ENCODE measurements at regions not wholly inside any gene's neighbourhood (a gene's known extent, or its start where the extent isn't known, plus 50 kb on each side); places are given as distances from the start of the nearest gene placed in this dataset.

DNA sequence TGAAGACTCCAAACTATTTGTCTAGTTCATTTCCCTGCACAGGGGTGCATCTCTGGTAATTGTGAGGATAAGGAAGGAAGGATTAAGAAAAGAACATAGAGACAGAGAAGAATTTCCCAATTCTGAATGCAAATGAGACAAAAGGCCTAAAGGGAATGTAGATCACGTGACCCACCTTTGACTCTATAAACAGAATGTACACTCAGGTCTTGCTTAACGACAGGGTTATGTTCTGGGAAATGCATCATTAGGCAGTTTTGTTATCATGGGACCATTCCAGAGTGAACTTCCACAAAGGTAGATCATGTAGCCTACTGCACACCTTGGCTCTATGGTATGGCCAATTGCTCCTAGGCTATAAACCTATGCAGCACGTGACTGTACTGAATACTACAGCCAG is 252.3 kb upstream of the ZP4 start:
- H3K4me2 ChIP-seq (ENCODE audit: low read depth, low read length), result no peak overlapping the region
- no peaks in the 10 kb centered on the region for H3K9me2 ChIP-seq (replicated peaks; ENCODE audit: insufficient read depth, low read length)
- no peaks in the 10 kb centered on the region for H3K79me2 ChIP-seq (ENCODE audit: low read length)
- TF ChIP-seq EZH2 (optimal IDR thresholded peaks at IDR 0.05; ENCODE audit: low read depth, low read length) (no peak), EZH2phosphoT487 (IDR thresholded peaks at IDR 0.05; ENCODE audit: low read length) (no peak)
- TF ChIP-seq, protein P1, sequence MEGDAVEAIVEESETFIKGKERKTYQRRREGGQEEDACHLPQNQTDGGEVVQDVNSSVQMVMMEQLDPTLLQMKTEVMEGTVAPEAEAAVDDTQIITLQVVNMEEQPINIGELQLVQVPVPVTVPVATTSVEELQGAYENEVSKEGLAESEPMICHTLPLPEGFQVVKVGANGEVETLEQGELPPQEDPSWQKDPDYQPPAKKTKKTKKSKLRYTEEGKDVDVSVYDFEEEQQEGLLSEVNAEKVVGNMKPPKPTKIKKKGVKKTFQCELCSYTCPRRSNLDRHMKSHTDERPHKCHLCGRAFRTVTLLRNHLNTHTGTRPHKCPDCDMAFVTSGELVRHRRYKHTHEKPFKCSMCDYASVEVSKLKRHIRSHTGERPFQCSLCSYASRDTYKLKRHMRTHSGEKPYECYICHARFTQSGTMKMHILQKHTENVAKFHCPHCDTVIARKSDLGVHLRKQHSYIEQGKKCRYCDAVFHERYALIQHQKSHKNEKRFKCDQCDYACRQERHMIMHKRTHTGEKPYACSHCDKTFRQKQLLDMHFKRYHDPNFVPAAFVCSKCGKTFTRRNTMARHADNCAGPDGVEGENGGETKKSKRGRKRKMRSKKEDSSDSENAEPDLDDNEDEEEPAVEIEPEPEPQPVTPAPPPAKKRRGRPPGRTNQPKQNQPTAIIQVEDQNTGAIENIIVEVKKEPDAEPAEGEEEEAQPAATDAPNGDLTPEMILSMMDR (IDR thresholded peaks at IDR 0.05; ENCODE audit: low read length), result no peak
- no peaks in the 10 kb centered on the region for H3K36me3 ChIP-seq (replicated peaks; ENCODE audit: insufficient read depth, low read length)
- DNase-seq, result no peak
- no peak overlapping the region for H3K27ac ChIP-seq (ENCODE audit: low read length)
- no peaks in the 10 kb centered on the region for H3F3A ChIP-seq (ENCODE audit: insufficient read depth, low read length)
- H3K4me3 ChIP-seq (ENCODE audit: low read length), result no peak overlapping the region
- no peaks in the 10 kb centered on the region for H3K27me3 ChIP-seq (replicated peaks; ENCODE audit: insufficient read depth, low read length)
- H3K9ac ChIP-seq (ENCODE audit: low read length), result no peak overlapping the region
- H4K20me1 ChIP-seq (ENCODE audit: insufficient read depth, low read length), result no peaks in the 10 kb centered on the region
- H2AFZ ChIP-seq (ENCODE audit: low read length), result no peak overlapping the region
- no peaks in the 10 kb centered on the region for H3K9me3 ChIP-seq (replicated peaks; ENCODE audit: insufficient read depth, low read length)
- H3K4me1 ChIP-seq (ENCODE audit: low read length), result no peaks in the 10 kb centered on the region

GRCh38 chr1:238141353-238141752 is 250.6 kb upstream of the ZP4 start:
- Histone ChIP-seq H3K36me3 (replicated peaks; ENCODE audit: insufficient read depth, low read length) (no peaks in the 10 kb centered on the region), H2AFZ (ENCODE audit: low read length) (no peak overlapping the region), H3K9me2 (replicated peaks; ENCODE audit: insufficient read depth, low read length) (no peaks in the 10 kb centered on the region), H3F3A (ENCODE audit: insufficient read depth, low read length) (0 out of 2 replicates have a peak, but pooled peaks cover under 1% of the 10 kb centered on the region), H3K27me3 (replicated peaks; ENCODE audit: insufficient read depth, low read length) (no peaks in the 10 kb centered on the region), H4K20me1 (ENCODE audit: insufficient read depth, low read length) (no peaks in the 10 kb centered on the region), H3K9ac (ENCODE audit: low read length) (no peak overlapping the region), H3K9me3 (replicated peaks; ENCODE audit: insufficient read depth, low read length) (no peaks in the 10 kb centered on the region), H3K4me2 (ENCODE audit: low read depth, low read length) (no peak overlapping the region), H3K4me3 (ENCODE audit: low read length) (no peak overlapping the region), H3K27ac (ENCODE audit: low read length) (no peak overlapping the region), H3K79me2 (ENCODE audit: low read length) (no peaks in the 10 kb centered on the region), H3K4me1 (ENCODE audit: low read length) (peaks cover 8% of the 10 kb centered on the region)
- no peak for DNase-seq
- TF ChIP-seq, protein P1 (IDR thresholded peaks at IDR 0.05; ENCODE audit: low read length), result no peak
- TF ChIP-seq EZH2phosphoT487 (IDR thresholded peaks at IDR 0.05; ENCODE audit: low read length) (no peak), EZH2 (optimal IDR thresholded peaks at IDR 0.05; ENCODE audit: low read depth, low read length) (no peak)

GRCh38 chr1:238139713-238140112 is 249.0 kb upstream of the ZP4 start:
- Histone ChIP-seq H3K4me3 (ENCODE audit: low read length) (no peak overlapping the region), H3K27me3 (replicated peaks; ENCODE audit: insufficient read depth, low read length) (no peaks in the 10 kb centered on the region), H3K36me3 (replicated peaks; ENCODE audit: insufficient read depth, low read length) (no peaks in the 10 kb centered on the region), H3K9me3 (replicated peaks; ENCODE audit: insufficient read depth, low read length) (no peaks in the 10 kb centered on the region), H3K4me1 (ENCODE audit: low read length) (peaks cover 15% of the 10 kb centered on the region), H2AFZ (ENCODE audit: low read length) (no peak overlapping the region), H3K27ac (ENCODE audit: low read length) (no peak overlapping the region), H4K20me1 (ENCODE audit: insufficient read depth, low read length) (no peaks in the 10 kb centered on the region), H3K9ac (ENCODE audit: low read length) (no peak overlapping the region), H3F3A (ENCODE audit: insufficient read depth, low read length) (0 out of 2 replicates have a peak, but pooled peaks cover 6% of the 10 kb centered on the region), H3K79me2 (ENCODE audit: low read length) (no peaks in the 10 kb centered on the region), H3K9me2 (replicated peaks; ENCODE audit: insufficient read depth, low read length) (no peaks in the 10 kb centered on the region), H3K4me2 (ENCODE audit: low read depth, low read length) (no peak overlapping the region)
- TF ChIP-seq EZH2phosphoT487 (IDR thresholded peaks at IDR 0.05; ENCODE audit: low read length), result no peak
- TF ChIP-seq EZH2 (optimal IDR thresholded peaks at IDR 0.05; ENCODE audit: low read depth, low read length), result no peak
- TF ChIP-seq, protein P1 (IDR thresholded peaks at IDR 0.05; ENCODE audit: low read length), result no peak
- DNase-seq, result no peak

All from MM.1S (cell line).